C4-2B (cell line): ENCODE measurements at regions not wholly inside any gene's neighbourhood (a gene's known extent, or its start where the extent isn't known, plus 50 kb on each side); places are given as distances from the start of the nearest gene placed in this dataset.

Experiments used
- ZFX ChIP-seq: fragments of 450-650 bp; IDR thresholded peaks from 2 replicates; pipeline ENCODE4 v1.6.1; 2017
- TF ChIP-seq, protein P1 (sequence below): fragments of 450-650 bp; conservative IDR thresholded peaks from 2 replicates; pipeline ENCODE4 v1.5.1; 2017; ENCODE audit warnings: mild to moderate bottlenecking

DNA sequence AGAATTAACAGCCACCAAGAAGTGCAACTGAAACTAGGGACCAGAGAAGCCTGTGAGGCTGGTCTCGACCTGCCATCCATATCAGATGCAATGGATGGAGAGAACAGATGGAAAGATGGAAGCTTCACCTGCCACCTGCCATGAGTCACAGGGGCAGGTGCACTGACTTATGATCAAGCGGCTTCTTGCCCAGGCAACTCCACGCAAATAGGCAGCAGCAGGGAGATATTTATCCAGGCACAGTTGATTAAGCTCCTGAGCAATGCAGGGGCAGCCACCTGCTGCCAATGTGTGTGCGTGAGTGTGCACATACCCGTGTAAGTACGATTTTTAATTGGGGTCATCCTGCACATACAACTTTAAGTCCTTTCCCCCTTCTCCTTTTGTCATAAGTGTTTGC lies 174.2 kb downstream of the PTPRU start:
- TF ChIP-seq, protein P1, sequence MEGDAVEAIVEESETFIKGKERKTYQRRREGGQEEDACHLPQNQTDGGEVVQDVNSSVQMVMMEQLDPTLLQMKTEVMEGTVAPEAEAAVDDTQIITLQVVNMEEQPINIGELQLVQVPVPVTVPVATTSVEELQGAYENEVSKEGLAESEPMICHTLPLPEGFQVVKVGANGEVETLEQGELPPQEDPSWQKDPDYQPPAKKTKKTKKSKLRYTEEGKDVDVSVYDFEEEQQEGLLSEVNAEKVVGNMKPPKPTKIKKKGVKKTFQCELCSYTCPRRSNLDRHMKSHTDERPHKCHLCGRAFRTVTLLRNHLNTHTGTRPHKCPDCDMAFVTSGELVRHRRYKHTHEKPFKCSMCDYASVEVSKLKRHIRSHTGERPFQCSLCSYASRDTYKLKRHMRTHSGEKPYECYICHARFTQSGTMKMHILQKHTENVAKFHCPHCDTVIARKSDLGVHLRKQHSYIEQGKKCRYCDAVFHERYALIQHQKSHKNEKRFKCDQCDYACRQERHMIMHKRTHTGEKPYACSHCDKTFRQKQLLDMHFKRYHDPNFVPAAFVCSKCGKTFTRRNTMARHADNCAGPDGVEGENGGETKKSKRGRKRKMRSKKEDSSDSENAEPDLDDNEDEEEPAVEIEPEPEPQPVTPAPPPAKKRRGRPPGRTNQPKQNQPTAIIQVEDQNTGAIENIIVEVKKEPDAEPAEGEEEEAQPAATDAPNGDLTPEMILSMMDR = no peak
- TF ChIP-seq ZFX = no peak
